GM18499 (cell line): ENCODE measurements at regions not wholly inside any gene's neighbourhood (a gene's known extent, or its start where the extent isn't known, plus 50 kb on each side); places are given as distances from the start of the nearest gene placed in this dataset.

Experiments used
- ATAC-seq: cut with Tn5 transposase; IDR thresholded peaks from one replicate; pipeline ENCODE4 v1.9.1; 2021; ENCODE audit warnings: moderate number of reproducible peaks; ENCODE audit not compliant: insufficient read depth, unreplicated experiment

- peak; percentile 88 for ATAC-seq
Observed at GRCh38 chr2:160666154-160667060, 172.8 kb upstream of the RBMS1 start.

- no peak for ATAC-seq
Observed at GRCh38 chr2:160667811-160668210, 174.2 kb upstream of the RBMS1 start.

- no peak for ATAC-seq
Observed at GRCh38 chr2:160670618-160671017, 177.0 kb upstream of the RBMS1 start.

- no peak for ATAC-seq
Observed at GRCh38 chr2:160672211-160672610, 178.6 kb upstream of the RBMS1 start.

- ATAC-seq: no peak
Observed at GRCh38 chr2:160674146-160674750, 180.6 kb upstream of the RBMS1 start.

- no peak for ATAC-seq
Observed at GRCh38 chr2:160679686-160680085, 186.1 kb upstream of the RBMS1 start.

- ATAC-seq: no peak
Observed at GRCh38 chr2:160680294-160680693, 186.7 kb upstream of the RBMS1 start.

GRCh38 chr2:160680974-160681373 lies 187.4 kb upstream of the RBMS1 start:
- no peak for ATAC-seq

- ATAC-seq: no peak
Observed at GRCh38 chr2:160683206-160683605, 189.6 kb upstream of the RBMS1 start.

- ATAC-seq: no peak
Observed at GRCh38 chr2:160687629-160688028, 194.0 kb upstream of the RBMS1 start.

GRCh38 chr2:160689441-160689840 lies 195.8 kb upstream of the RBMS1 start:
- ATAC-seq: no peak

- no peak for ATAC-seq
Observed at GRCh38 chr2:160694221-160694620, 200.6 kb upstream of the RBMS1 start.

GRCh38 chr2:160694631-160695030 lies 201.0 kb upstream of the RBMS1 start:
- no peak for ATAC-seq

- ATAC-seq: no peak
Observed at GRCh38 chr2:160695402-160696086, 201.9 kb upstream of the RBMS1 start.

GRCh38 chr2:160696087-160696452 lies 202.5 kb upstream of the RBMS1 start:
- no peak for ATAC-seq

GRCh38 chr2:160697817-160698216 lies 204.2 kb upstream of the RBMS1 start:
- no peak for ATAC-seq

- ATAC-seq: no peak
Observed at GRCh38 chr2:160700021-160700814, 206.6 kb upstream of the RBMS1 start.

- ATAC-seq: no peak
Observed at GRCh38 chr2:160701822-160702221, 208.2 kb upstream of the RBMS1 start.

- ATAC-seq: no peak
Observed at GRCh38 chr2:160702754-160703153, 209.1 kb upstream of the RBMS1 start.
